Karpas-422 (cell line): ENCODE measurements at regions not wholly inside any gene's neighbourhood (a gene's known extent, or its start where the extent isn't known, plus 50 kb on each side); places are given as distances from the start of the nearest gene placed in this dataset.

ENCODE experiments used
- DNase-seq: peaks from one replicate; pipeline ENCODE4 v3.0.0-alpha.2; 2015
- H2AFZ ChIP-seq: fragments of 200-600 bp; sonication (generic); 2 replicates; pipeline ENCODE4 v1.6.1; 2014; ENCODE audit warnings: antibody characterized with exemption, low read length, mixed read lengths
- H3K27ac ChIP-seq: fragments of 200-600 bp; sonication (generic); 2 replicates; pipeline ENCODE4 v1.5.1; 2014; ENCODE audit warnings: mild to moderate bottlenecking, low read length, moderate library complexity
- H3K27me3 ChIP-seq: fragments of 200-600 bp; sonication (generic); 2 replicates; pipeline ENCODE4 v1.6.1; 2014; ENCODE audit warnings: low read length, mixed read lengths
- H3K36me3 ChIP-seq: fragments of 200-600 bp; sonication (generic); 2 replicates; pipeline ENCODE4 v1.6.1; 2014; ENCODE audit warnings: low read length, mixed read lengths; ENCODE audit not compliant: insufficient read depth
- H3K4me1 ChIP-seq: fragments of 200-600 bp; sonication (generic); 2 replicates; pipeline ENCODE4 v1.6.1; 2014; ENCODE audit warnings: mild to moderate bottlenecking, low read length, mixed read lengths
- H3K4me2 ChIP-seq: fragments of 200-600 bp; sonication (generic); 2 replicates; pipeline ENCODE4 v1.6.1; 2014; ENCODE audit warnings: low read length, low read depth, mild to moderate bottlenecking; ENCODE audit not compliant: poor library complexity, severe bottlenecking
- H3K4me3 ChIP-seq: fragments of 200-600 bp; sonication (generic); 2 replicates; pipeline ENCODE4 v1.5.1; 2014; ENCODE audit warnings: mild to moderate bottlenecking, antibody characterized with exemption, low read length, mixed read lengths
- H3K79me2 ChIP-seq: fragments of 200-600 bp; sonication (generic); 2 replicates; pipeline ENCODE4 v1.6.1; 2014; ENCODE audit warnings: mild to moderate bottlenecking, low read length, mixed read lengths
- H3K9ac ChIP-seq: fragments of 200-600 bp; sonication (generic); 2 replicates; pipeline ENCODE4 v1.6.0; 2014; ENCODE audit warnings: low read length
- H3K9me2 ChIP-seq: fragments of 200-600 bp; sonication (generic), shearing (Covaris generic); replicated peaks from 2 replicates; pipeline ENCODE4 v1.6.0; 2014; ENCODE audit warnings: mild to moderate bottlenecking, low read length, moderate library complexity; ENCODE audit not compliant: insufficient read depth
- H3K9me3 ChIP-seq: fragments of 300-700, 200-600 bp; sonication (generic); 2 replicates; pipeline ENCODE4 v1.6.1; 2014; ENCODE audit warnings: low read length, mixed read lengths
- H4K20me1 ChIP-seq: fragments of 200-600 bp; sonication (generic); 2 replicates; pipeline ENCODE4 v1.6.1; 2014; ENCODE audit warnings: mild to moderate bottlenecking, antibody characterized with exemption, low read length, low read depth; ENCODE audit not compliant: insufficient read depth

DNA sequence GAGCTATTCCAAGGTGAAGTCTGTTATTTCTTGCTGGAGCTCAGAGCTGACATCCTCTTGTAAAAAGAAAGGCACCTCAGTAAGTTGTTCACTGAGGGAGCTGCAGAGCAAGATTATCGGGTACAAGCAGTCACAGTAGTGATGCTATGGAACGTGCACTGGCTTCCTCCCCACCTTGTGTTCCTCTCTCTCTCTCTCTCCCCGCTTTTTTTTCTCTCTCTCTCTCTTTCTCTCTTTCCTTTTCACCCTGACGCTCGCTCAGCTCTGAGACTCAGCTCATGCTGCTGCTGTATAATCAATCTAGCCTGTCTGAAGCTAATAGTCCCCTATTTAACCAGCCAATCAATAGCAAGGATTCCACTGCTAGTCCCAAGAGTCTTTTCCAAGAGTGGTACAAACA is 587.6 kb upstream of the CDH18 start:
- no peak overlapping the region for H3K9ac ChIP-seq
- H3K9me3 ChIP-seq, result peaks cover 16% of the 10 kb centered on the region
- H3K4me2 ChIP-seq, result no peak overlapping the region
- no peaks in the 10 kb centered on the region for H3K4me1 ChIP-seq
- H3K4me3 ChIP-seq, result no peak overlapping the region
- no peaks in the 10 kb centered on the region for H4K20me1 ChIP-seq
- no peak for DNase-seq
- H3K27me3 ChIP-seq, result no peaks in the 10 kb centered on the region
- H2AFZ ChIP-seq, result no peak overlapping the region
- no peaks in the 10 kb centered on the region for H3K36me3 ChIP-seq
- H3K79me2 ChIP-seq, result no peaks in the 10 kb centered on the region
- H3K9me2 ChIP-seq, result no peaks in the 10 kb centered on the region
- H3K27ac ChIP-seq, result no peak overlapping the region

DNA sequence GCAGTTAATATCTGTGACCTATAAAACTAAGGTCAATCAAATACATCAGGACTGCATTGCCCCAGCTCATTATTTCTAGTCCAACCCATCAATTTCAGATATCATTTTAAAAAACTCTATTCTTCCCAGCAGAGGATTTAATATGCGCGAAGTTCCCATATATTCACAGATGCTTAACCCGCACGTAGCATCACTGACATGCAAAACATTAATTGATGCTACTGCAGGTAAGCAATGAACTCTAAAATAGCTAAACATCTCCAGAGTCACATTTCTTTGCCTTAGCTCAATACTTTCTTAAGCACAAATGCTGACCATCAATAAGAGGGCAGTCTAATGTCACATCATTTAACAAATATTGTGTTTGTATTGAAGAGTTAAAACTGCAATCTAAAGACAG is 586.6 kb upstream of the CDH18 start:
- no peak overlapping the region for H3K27ac ChIP-seq
- H3K4me3 ChIP-seq, result no peak overlapping the region
- H3K9me3 ChIP-seq, result peaks cover 12% of the 10 kb centered on the region; the same call in 1 of the 2 replicates
- no peak overlapping the region for H3K4me2 ChIP-seq
- no peak for DNase-seq
- no peak overlapping the region for H2AFZ ChIP-seq
- H3K36me3 ChIP-seq, result no peaks in the 10 kb centered on the region
- no peaks in the 10 kb centered on the region for H3K4me1 ChIP-seq
- H3K27me3 ChIP-seq, result no peaks in the 10 kb centered on the region
- H4K20me1 ChIP-seq, result no peaks in the 10 kb centered on the region
- H3K9ac ChIP-seq, result no peak overlapping the region
- no peaks in the 10 kb centered on the region for H3K79me2 ChIP-seq
- H3K9me2 ChIP-seq, result no peaks in the 10 kb centered on the region

DNA sequence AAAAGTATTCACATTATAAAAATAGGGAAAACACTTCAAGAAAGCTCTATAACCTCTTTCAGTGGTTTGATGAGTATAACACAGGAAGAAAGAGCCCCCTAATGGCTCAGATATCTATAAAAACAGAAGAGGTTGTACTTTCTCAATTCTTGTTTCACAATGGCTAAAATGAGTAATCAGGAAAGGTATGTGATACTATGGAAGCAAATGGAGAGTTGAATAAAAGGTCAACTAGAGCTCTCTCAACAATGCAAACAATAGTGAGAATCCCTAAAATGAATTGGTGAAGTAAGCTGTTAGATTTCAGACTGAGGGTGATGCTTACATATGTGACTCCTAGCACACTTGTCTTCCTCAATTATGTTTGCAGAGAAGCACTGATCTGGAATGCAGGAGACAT is 584.6 kb upstream of the CDH18 start:
- Histone ChIP-seq H3K36me3 (no peaks in the 10 kb centered on the region), H3K9me3 (peaks cover 7% of the 10 kb centered on the region; the same call in 1 of the 2 replicates), H3K4me1 (no peaks in the 10 kb centered on the region), H3K4me3 (no peak overlapping the region), H3K9ac (no peak overlapping the region), H3K9me2 (no peaks in the 10 kb centered on the region), H3K79me2 (no peaks in the 10 kb centered on the region), H3K27me3 (no peaks in the 10 kb centered on the region), H4K20me1 (no peaks in the 10 kb centered on the region), H3K27ac (no peak overlapping the region), H3K4me2 (no peak overlapping the region), H2AFZ (no peak overlapping the region)
- DNase-seq, result no peak

DNA sequence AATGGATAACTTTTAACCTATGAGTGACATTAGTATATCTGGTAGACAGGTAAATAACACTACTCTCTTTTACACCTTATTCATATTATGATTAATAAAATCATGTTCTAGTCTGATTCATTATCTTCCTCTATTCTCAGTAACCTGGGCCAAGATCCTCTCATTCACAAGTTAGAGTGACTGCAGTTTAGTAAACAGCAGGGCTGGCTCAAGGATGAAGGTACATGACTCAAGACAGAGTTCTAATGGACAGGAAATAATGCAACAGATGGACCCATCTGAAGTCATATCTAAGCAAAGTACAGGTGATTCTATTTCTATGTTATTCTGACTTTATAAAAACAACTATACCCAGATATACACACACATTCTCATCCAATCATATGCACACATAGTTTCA is 582.5 kb upstream of the CDH18 start:
- Histone ChIP-seq H3K9me2 (no peaks in the 10 kb centered on the region), H3K4me3 (no peak overlapping the region), H3K4me1 (no peaks in the 10 kb centered on the region), H3K27me3 (no peaks in the 10 kb centered on the region), H3K79me2 (no peaks in the 10 kb centered on the region), H3K9me3 (peaks cover 12% of the 10 kb centered on the region; the same call in 1 of the 2 replicates), H3K9ac (no peak overlapping the region), H3K4me2 (no peak overlapping the region), H2AFZ (no peak overlapping the region), H4K20me1 (no peaks in the 10 kb centered on the region), H3K36me3 (no peaks in the 10 kb centered on the region), H3K27ac (no peak overlapping the region)
- no peak for DNase-seq

DNA sequence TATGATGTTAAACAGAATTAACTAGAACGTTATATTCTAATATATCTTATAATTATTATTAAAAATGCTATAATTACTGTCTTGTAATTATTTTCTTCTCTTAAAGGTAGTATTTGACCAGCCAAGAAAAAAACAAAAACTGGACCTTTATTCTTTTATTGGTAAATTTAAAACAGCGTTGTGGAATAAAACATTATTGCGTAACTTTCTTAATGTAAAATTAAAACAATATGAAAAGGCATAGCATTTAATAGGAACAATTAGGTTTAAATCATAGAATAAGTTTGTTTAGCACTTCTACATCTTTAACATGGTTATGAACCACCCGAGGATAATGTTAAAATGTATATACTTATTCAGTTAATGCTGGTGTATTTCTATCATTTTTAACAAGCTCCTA is 574.5 kb upstream of the CDH18 start:
- H3K4me2 ChIP-seq, result no peak overlapping the region
- no peak overlapping the region for H3K4me3 ChIP-seq
- no peaks in the 10 kb centered on the region for H3K27me3 ChIP-seq
- H3K9me2 ChIP-seq, result no peaks in the 10 kb centered on the region
- no peak overlapping the region for H2AFZ ChIP-seq
- H3K4me1 ChIP-seq, result no peaks in the 10 kb centered on the region
- no peaks in the 10 kb centered on the region for H4K20me1 ChIP-seq
- no peaks in the 10 kb centered on the region for H3K36me3 ChIP-seq
- no peaks in the 10 kb centered on the region for H3K79me2 ChIP-seq
- no peak overlapping the region for H3K27ac ChIP-seq
- H3K9me3 ChIP-seq, result peaks cover 25% of the 10 kb centered on the region
- H3K9ac ChIP-seq, result no peak overlapping the region
- no peak for DNase-seq

DNA sequence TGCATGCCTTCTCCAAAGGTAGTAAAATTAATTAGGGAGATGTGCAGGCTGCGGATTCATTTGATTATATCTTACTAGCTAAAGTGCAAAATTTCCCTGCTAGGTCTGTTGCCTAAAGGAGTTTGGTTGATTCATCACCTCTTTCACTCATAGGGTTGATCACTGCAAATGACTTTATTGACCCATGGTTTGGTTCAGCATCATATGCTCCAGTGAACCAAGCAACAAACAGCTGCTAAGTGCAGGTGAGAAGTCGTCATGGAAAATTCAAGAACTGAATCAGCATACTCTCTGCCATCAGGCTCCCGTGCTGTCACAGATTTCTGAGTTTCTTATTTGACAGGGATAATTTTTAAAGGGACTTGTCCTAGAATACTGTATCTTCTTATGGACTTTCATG is 571.8 kb upstream of the CDH18 start:
- no peaks in the 10 kb centered on the region for H3K9me2 ChIP-seq
- H3K4me3 ChIP-seq, result no peak overlapping the region
- H3K4me2 ChIP-seq, result no peak overlapping the region
- H3K36me3 ChIP-seq, result no peaks in the 10 kb centered on the region
- H3K4me1 ChIP-seq, result no peaks in the 10 kb centered on the region
- H3K79me2 ChIP-seq, result no peaks in the 10 kb centered on the region
- H2AFZ ChIP-seq, result no peak overlapping the region
- no peaks in the 10 kb centered on the region for H4K20me1 ChIP-seq
- H3K27ac ChIP-seq, result no peak overlapping the region
- no peaks in the 10 kb centered on the region for H3K27me3 ChIP-seq
- peaks cover 15% of the 10 kb centered on the region for H3K9me3 ChIP-seq
- no peak overlapping the region for H3K9ac ChIP-seq
- no peak for DNase-seq

DNA sequence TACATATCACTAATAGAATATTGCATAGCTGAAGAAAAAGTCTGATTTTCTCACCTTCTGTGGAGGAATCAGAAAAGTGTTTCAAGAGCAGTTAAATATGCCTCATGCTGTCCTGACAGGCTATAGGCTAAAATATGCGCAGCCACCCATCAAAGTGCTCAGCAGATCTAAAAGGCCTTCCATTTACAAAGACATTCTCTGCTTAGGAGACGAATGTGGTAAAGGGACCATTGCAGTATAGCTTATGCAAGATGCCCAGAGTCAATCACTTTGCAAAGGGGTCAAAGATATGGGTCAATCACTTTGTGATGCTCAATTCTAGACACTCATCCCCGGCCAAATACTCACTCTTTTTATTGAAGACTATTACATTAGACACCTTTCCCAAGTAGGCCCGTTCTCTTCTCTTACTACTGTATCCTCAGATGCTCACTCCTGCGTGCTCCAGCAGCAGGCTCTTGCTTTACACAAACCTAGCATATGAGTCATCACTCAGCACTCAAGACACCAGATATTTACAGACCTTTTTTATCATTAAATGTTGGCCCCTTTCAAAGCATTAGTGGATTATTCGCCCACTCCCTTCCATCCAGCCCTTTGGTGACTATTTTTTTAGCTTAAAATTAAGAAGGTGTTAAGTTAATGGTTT is 568.2 kb upstream of the CDH18 start:
- H3K79me2 ChIP-seq, result no peaks in the 10 kb centered on the region
- H3K4me1 ChIP-seq, result no peaks in the 10 kb centered on the region

DNA sequence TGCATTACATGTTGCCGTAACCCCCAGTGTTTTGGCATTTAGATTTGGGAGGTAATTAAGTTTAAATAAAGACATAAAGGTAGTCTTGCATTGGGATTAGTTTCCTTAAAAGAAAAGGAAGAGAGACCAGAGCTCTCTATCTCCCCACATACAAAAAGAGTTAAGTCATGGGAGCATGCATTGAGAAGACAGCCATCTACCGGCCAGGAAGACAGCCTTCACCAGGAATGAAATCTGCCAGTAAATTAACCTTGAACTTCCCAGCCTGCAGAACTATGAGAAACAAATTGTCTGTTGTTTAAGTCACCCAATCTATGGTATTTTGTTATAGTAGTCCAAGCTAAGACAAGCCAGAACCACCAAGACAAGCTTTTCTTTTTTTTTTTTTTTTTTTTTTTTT is 567.0 kb upstream of the CDH18 start:
- Histone ChIP-seq H2AFZ (no peak overlapping the region), H3K27ac (no peak overlapping the region), H3K79me2 (no peaks in the 10 kb centered on the region), H3K9ac (no peak overlapping the region), H3K4me1 (no peaks in the 10 kb centered on the region), H3K4me2 (no peak overlapping the region), H3K27me3 (no peaks in the 10 kb centered on the region), H3K9me3 (peaks cover 16% of the 10 kb centered on the region), H3K9me2 (no peaks in the 10 kb centered on the region), H3K36me3 (no peaks in the 10 kb centered on the region), H4K20me1 (no peaks in the 10 kb centered on the region), H3K4me3 (no peak overlapping the region)
- DNase-seq, result no peak

More for the DNA sequence above, 568.2 kb upstream of the CDH18 start:
- Histone ChIP-seq H3K9ac (no peak overlapping the region), H2AFZ (no peak overlapping the region), H3K36me3 (no peaks in the 10 kb centered on the region), H3K9me2 (no peaks in the 10 kb centered on the region), H3K4me2 (no peak overlapping the region), H3K27me3 (no peaks in the 10 kb centered on the region), H3K4me3 (no peak overlapping the region), H4K20me1 (no peaks in the 10 kb centered on the region), H3K9me3 (peaks cover 22% of the 10 kb centered on the region), H3K27ac (no peak overlapping the region)
- no peak for DNase-seq
